ENCODE measurements at regions not wholly inside any gene's neighbourhood (a gene's known extent, or its start where the extent isn't known, plus 50 kb on each side); places are given as distances from the start of the nearest gene placed in this dataset.
"Not testable (repeated sequence)": the region's sequence is repeated elsewhere in the genome, so short reads cannot be mapped to it uniquely, and the experiment has no call there.

GRCh38 chr17:16830219-16830618, 140.2 kb downstream of the CCDC144A start:
- H3K36me3 ChIP-seq (ENCODE audit: control insufficient read depth in 2 of 3, insufficient read depth in 3 of 3, low read length in 3 of 3); H3K27me3 ChIP-seq (ENCODE audit: control insufficient read depth in 2 of 2, insufficient read depth in 2 of 2, low read length in 2 of 2); H3K4me1 Mint-ChIP-seq; H3K4me3 ChIP-seq (ENCODE audit: low read length); H3K9me3 ChIP-seq (ENCODE audit: control insufficient read depth in 2 of 3, low read length in 3 of 3); H3K27ac ChIP-seq (ENCODE audit: low read depth, low read length); ATAC-seq; H3K4me3 Mint-ChIP-seq; DNase-seq; POLR2A ChIA-PET; H3K27ac Mint-ChIP-seq; H3K4me1 ChIP-seq (ENCODE audit: control insufficient read depth in 2 of 2, insufficient read depth in 2 of 2, low read length in 2 of 2); CTCF ChIA-PET; H3K27me3 Mint-ChIP-seq; intact Hi-C loops (cut with micrococcal nuclease): not testable (repeated sequence)
- Mint-ChIP-seq H3K9me3 (peaks cover 4 to 13% (median 7%) of the 10 kb centered on the region in 11 donors), H3K36me3 (peaks cover 0 to 11% (median 3%) of the 10 kb centered on the region in 5 donors)
